Nephron (organoid): ENCODE measurements at regions not wholly inside any gene's neighbourhood (a gene's known extent, or its start where the extent isn't known, plus 50 kb on each side); places are given as distances from the start of the nearest gene placed in this dataset.
"Not testable (repeated sequence)": the region's sequence is repeated elsewhere in the genome, so short reads cannot be mapped to it uniquely, and the experiment has no call there.

Source experiments
- H3K27ac Mint-ChIP-seq, 3 experiments: 2 replicates each; pipeline ENCODE4 v1.8.0; 2020; ENCODE audit warnings: mixed read lengths in 3 of 3, mild to moderate bottlenecking in 2 of 3, moderate library complexity in 1 of 3
- H3K27me3 Mint-ChIP-seq: 2 replicates; pipeline ENCODE4 v1.8.0; 2021; ENCODE audit warnings: low read depth, mild to moderate bottlenecking, moderate library complexity, mixed read lengths
- H3K36me3 Mint-ChIP-seq: 2 replicates; pipeline ENCODE4 v1.8.0; 2020; ENCODE audit warnings: low read depth, mixed read lengths
- H3K4me1 Mint-ChIP-seq: 2 replicates; pipeline ENCODE4 v1.8.0; 2020; ENCODE audit warnings: mixed read lengths
- H3K4me3 Mint-ChIP-seq, 3 experiments: 2 replicates each; pipeline ENCODE4 v1.8.0; 2020; ENCODE audit warnings: mild to moderate bottlenecking in 3 of 3, mixed read lengths in 3 of 3, moderate library complexity in 2 of 3
- H3K9me3 Mint-ChIP-seq: 2 replicates; pipeline ENCODE4 v1.8.0; 2020; ENCODE audit warnings: mixed read lengths
- CTCF ChIP-seq, 3 experiments: fragments of 200-600 bp; sonication (generic); IDR thresholded peaks; one replicate each; pipeline ENCODE4 v1.5.0; 2021; ENCODE audit warnings: antibody characterized with exemption in 3 of 3; ENCODE audit not compliant: unreplicated experiment in 3 of 3

GRCh38 chr4:103853146-103853545, 133.4 kb upstream of the TACR3 start:
- no peaks in the 10 kb centered on the region for H3K27me3 Mint-ChIP-seq
- no peaks in the 10 kb centered on the region for H3K36me3 Mint-ChIP-seq
- H3K4me1 Mint-ChIP-seq, result no peaks in the 10 kb centered on the region
- H3K4me3 Mint-ChIP-seq, result no peak overlapping the region
- TF ChIP-seq CTCF (IDR thresholded peaks at IDR 0.05; ENCODE audit: unreplicated experiment in 3 of 3), result no peak
- peaks cover 16% of the 10 kb centered on the region for H3K9me3 Mint-ChIP-seq
- no peak overlapping the region for H3K27ac Mint-ChIP-seq

DNA sequence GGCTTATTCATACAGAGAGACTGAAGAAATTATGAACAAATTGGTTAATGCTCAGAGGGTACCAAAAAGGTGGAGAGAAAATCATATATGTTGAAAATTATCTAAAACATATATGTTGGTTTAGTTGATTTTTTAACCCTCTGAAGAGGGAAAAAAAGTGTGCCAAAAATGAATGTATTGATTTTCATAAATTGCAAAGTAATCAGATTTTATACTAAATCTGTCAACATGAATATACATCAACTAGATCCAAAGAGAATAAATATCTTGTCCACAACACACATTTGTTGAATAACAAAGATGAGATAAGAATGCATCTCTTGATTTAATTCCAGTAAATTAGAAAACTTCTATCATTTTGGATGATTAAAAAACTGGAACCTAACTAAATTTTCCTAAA, 125.3 kb upstream of the TACR3 start:
- no peak for TF ChIP-seq CTCF (IDR thresholded peaks at IDR 0.05; ENCODE audit: unreplicated experiment in 3 of 3)
- H3K9me3 Mint-ChIP-seq, result peaks cover 22% of the 10 kb centered on the region
- H3K27me3 Mint-ChIP-seq, result no peaks in the 10 kb centered on the region
- no peaks in the 10 kb centered on the region for H3K36me3 Mint-ChIP-seq
- H3K4me1 Mint-ChIP-seq, result no peaks in the 10 kb centered on the region
- no peak overlapping the region for H3K27ac Mint-ChIP-seq
- H3K4me3 Mint-ChIP-seq, result no peak overlapping the region

DNA sequence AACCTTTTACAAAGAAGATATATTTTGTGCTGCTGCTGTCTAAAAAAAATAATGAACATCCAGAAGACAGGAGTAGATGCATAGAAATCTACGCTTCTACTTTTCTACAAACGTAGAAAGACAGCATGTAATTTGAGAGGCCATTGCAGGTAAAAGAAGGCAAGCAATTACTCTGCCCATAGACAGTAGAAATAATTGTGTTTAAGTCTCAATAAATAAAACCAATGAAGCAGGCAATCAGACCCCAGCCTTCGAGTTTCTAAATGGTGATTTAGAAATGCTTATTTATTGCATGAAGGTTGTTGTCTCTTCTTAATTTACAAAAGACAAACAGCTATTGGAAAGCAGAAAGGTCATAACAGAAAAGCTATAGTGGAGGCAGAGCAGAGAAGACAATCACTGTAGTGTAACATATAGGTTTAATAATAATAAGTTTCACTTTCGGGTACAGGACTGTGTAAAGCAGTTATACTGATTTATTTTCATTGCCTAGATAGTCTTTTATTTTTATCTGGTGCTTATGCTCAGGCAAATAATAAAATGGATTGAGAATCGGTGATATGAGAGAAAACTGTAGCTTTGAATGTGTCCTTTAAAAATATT, 123.0 kb upstream of the TACR3 start:
- Mint-ChIP-seq H3K27ac (no peak overlapping the region), H3K4me1 (no peaks in the 10 kb centered on the region), H3K36me3 (no peaks in the 10 kb centered on the region), H3K9me3 (peaks cover 7% of the 10 kb centered on the region), H3K27me3 (no peaks in the 10 kb centered on the region), H3K4me3 (no peak overlapping the region)
- TF ChIP-seq CTCF (IDR thresholded peaks at IDR 0.05; ENCODE audit: unreplicated experiment in 3 of 3), result no peak

GRCh38 chr4:103842076-103842475, 122.3 kb upstream of the TACR3 start:
- Mint-ChIP-seq H3K9me3 (peaks cover 7% of the 10 kb centered on the region), H3K36me3 (no peaks in the 10 kb centered on the region), H3K27ac (no peak overlapping the region), H3K4me1 (no peaks in the 10 kb centered on the region), H3K4me3 (no peak overlapping the region), H3K27me3 (no peaks in the 10 kb centered on the region)
- no peak for TF ChIP-seq CTCF (IDR thresholded peaks at IDR 0.05; ENCODE audit: unreplicated experiment in 3 of 3)

DNA sequence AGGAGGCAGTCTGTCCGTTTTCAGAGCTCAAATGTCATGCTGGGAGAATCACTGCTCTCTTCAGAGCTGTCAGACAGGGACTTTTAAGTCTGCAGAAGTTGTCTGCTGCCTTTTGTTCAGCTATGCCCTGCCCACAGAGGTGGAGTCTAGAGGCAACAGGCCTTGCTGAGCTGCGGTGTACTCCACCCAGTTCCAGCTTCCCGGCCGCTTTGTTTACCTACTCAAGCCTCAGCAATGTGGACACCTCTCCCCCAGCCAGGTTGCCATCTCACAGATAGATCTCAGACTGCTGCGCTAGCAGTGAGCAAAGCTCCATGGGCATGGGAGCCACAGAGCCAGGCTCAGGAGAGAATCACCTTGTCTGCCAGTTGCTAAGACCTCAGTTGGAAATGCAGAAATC, 90.5 kb upstream of the TACR3 start:
- not testable (repeated sequence) for H3K27me3 Mint-ChIP-seq, H3K27ac Mint-ChIP-seq, H3K9me3 Mint-ChIP-seq, H3K4me1 Mint-ChIP-seq, H3K4me3 Mint-ChIP-seq, H3K36me3 Mint-ChIP-seq

GRCh38 chr4:103802766-103803165, 83.0 kb upstream of the TACR3 start:
- H3K9me3 Mint-ChIP-seq, result no peaks in the 10 kb centered on the region
- TF ChIP-seq CTCF (IDR thresholded peaks at IDR 0.05; ENCODE audit: unreplicated experiment in 3 of 3), result no peak

More at GRCh38 chr4:103802766-103803165, 83.0 kb upstream of the TACR3 start:
- no peaks in the 10 kb centered on the region for H3K4me1 Mint-ChIP-seq
- no peak overlapping the region for H3K27ac Mint-ChIP-seq
- no peak overlapping the region for H3K4me3 Mint-ChIP-seq
- H3K27me3 Mint-ChIP-seq, result no peaks in the 10 kb centered on the region
- H3K36me3 Mint-ChIP-seq, result no peaks in the 10 kb centered on the region
